SK-N-SH (cell line): ENCODE measurements at regions not wholly inside any gene's neighbourhood (a gene's known extent, or its start where the extent isn't known, plus 50 kb on each side); places are given as distances from the start of the nearest gene placed in this dataset.

Experiments
- CTCF ChIP-seq: fragments of 200-600 bp; sonication (generic); IDR thresholded peaks from 2 replicates; pipeline ENCODE4 v1.6.1; 2017; ENCODE audit warnings: antibody characterized with exemption, mild to moderate bottlenecking, moderate library complexity
- EP300 ChIP-seq, 2 experiments: IDR thresholded peaks; 2 replicates each; pipeline versions ENCODE4 v1.4.0 to v1.6.1; 2012; ENCODE audit warnings: borderline replicate concordance in 1 of 2, low read depth in 1 of 2, low read length in 1 of 2
- GABPA ChIP-seq: IDR thresholded peaks from 2 replicates; pipeline ENCODE4 v1.4.0; 2012; ENCODE audit warnings: low read depth, mild to moderate bottlenecking
- MEF2A ChIP-seq: IDR thresholded peaks from 2 replicates; pipeline ENCODE4 v1.4.0; 2012; ENCODE audit warnings: low read depth, borderline replicate concordance
- MXI1 ChIP-seq: IDR thresholded peaks from 2 replicates; pipeline ENCODE4 v1.6.1; 2012; ENCODE audit warnings: mild to moderate bottlenecking, low read depth, low read length, improper control_type of control experiment
- RAD21 ChIP-seq: IDR thresholded peaks from 2 replicates; pipeline ENCODE4 v1.6.1; 2012; ENCODE audit warnings: mild to moderate bottlenecking, low read length
- TAF1 ChIP-seq: IDR thresholded peaks from 2 replicates; pipeline ENCODE4 v1.6.1; 2012; ENCODE audit warnings: low read depth, mild to moderate bottlenecking, low read length, moderate library complexity, borderline replicate concordance
- TEAD4 ChIP-seq: IDR thresholded peaks from 2 replicates; pipeline ENCODE4 v1.4.0; 2012; ENCODE audit warnings: mild to moderate bottlenecking, borderline replicate concordance; ENCODE audit not compliant: insufficient read depth
- USF1 ChIP-seq: IDR thresholded peaks from 2 replicates; pipeline ENCODE4 v1.4.0; 2012; ENCODE audit warnings: low read depth, borderline replicate concordance
- YY1 ChIP-seq: IDR thresholded peaks from 2 replicates; pipeline ENCODE4 v1.4.0; 2012; ENCODE audit warnings: low read depth, mild to moderate bottlenecking

GRCh38 chr3:59327376-59327808 lies 277.6 kb upstream of the CFAP20DC start:
- no peak for TF ChIP-seq CTCF
- no peak for TF ChIP-seq USF1
- TF ChIP-seq YY1 = no peak
- no peak for TF ChIP-seq MXI1
- no peak for TF ChIP-seq RAD21
- TF ChIP-seq EP300 (IDR thresholded peaks at IDR 0.05; ENCODE audit: borderline replicate concordance in 1 of 2, low read depth in 1 of 2, low read length in 1 of 2) = no peak
- TF ChIP-seq GABPA = no peak
- TF ChIP-seq MEF2A = no peak
- no peak for TF ChIP-seq TAF1
- TF ChIP-seq TEAD4 = no peak
